ENCODE measurements at regions not wholly inside any gene's neighbourhood (a gene's known extent, or its start where the extent isn't known, plus 50 kb on each side); places are given as distances from the start of the nearest gene placed in this dataset.

GRCh38 chr20:19012676-19013075, 199.1 kb downstream of the SCP2D1 start:
- Histone ChIP-seq H3K27me3 (ENCODE audit: control insufficient read depth in 2 of 2, insufficient read depth in 2 of 2, low read length in 2 of 2) (no peaks in the 10 kb centered on the region), H3K27ac (ENCODE audit: low read depth in 1 of 2, low read length in 2 of 2) (no peak overlapping the region), H3K9ac (ENCODE audit: insufficient read depth, low read length, poor library complexity, severe bottlenecking) (no peak overlapping the region), H3K9me3 (replicated peaks in 1 of 2; ENCODE audit: control insufficient read depth in 1 of 2, insufficient read depth in 1 of 2, low read length in 2 of 2) (no peaks in the 10 kb centered on the region), H3K4me2 (replicated peaks; ENCODE audit: extremely low read depth, low read length, poor library complexity, severe bottlenecking) (peak overlapping the region; percentile 40), H3K4me3 (replicated peaks in 1 of 3; ENCODE audit: low read depth in 2 of 3, low read length in 3 of 3) (peak overlapping the region in 1 of 3 experiments; percentile 28), H3K79me2 (ENCODE audit: insufficient read depth, low read length) (no peaks in the 10 kb centered on the region), H3K4me1 (ENCODE audit: control insufficient read depth in 1 of 2, insufficient read depth in 2 of 2, low read length in 2 of 2) (peaks cover 56 to 62% of the 10 kb centered on the region in 2 donors), H4K20me1 (ENCODE audit: insufficient read depth, low read length) (no peaks in the 10 kb centered on the region), H2AFZ (ENCODE audit: insufficient read depth, low read depth, low read length, poor library complexity, severe bottlenecking) (peak overlapping the region; percentile 33), H3K36me3 (replicated peaks in 1 of 2; ENCODE audit: control insufficient read depth in 1 of 2, insufficient read depth in 2 of 2, low read length in 2 of 2) (no peaks in the 10 kb centered on the region)
- H3K27ac Mint-ChIP-seq = peak overlapping the region in 3 of 7 donors; percentile 30 to 71 (median 61)
- intact Hi-C loops (cut with micrococcal nuclease) = no loop called here
- no peaks in the 10 kb centered on the region for H3K36me3 Mint-ChIP-seq
- H3K9me3 Mint-ChIP-seq = peaks cover 0 to 4% (median 0%) of the 10 kb centered on the region in 7 donors
- TF ChIP-seq CTCF (IDR thresholded peaks at IDR 0.05) = no peak
- 22% methylated on average over 7 of the region's 7 CpGs for WGBS (ENCODE audit: insufficient coverage)
- H3K4me3 Mint-ChIP-seq = peak overlapping the region; percentile 11 to 50
- peaks cover 72% of the 10 kb centered on the region for H3K4me1 Mint-ChIP-seq
- peaks cover 0 to 5% (median 0%) of the 10 kb centered on the region in 3 donors for H3K27me3 Mint-ChIP-seq (ENCODE audit: low read depth in 3 of 3)
- peak in 2 of 3 donors; percentile 10 to 40 for DNase-seq

- intact Hi-C loops (cut with micrococcal nuclease) = no loop called here
- H4K20me1 ChIP-seq (ENCODE audit: insufficient read depth, low read length) = no peaks in the 10 kb centered on the region
- WGBS (ENCODE audit: insufficient coverage) = no CpG with 5 or more reads among the region's 2 CpGs
- H3K4me2 ChIP-seq (replicated peaks; ENCODE audit: extremely low read depth, low read length, poor library complexity, severe bottlenecking) = no peak overlapping the region
- H3K4me1 Mint-ChIP-seq = peaks cover 66% of the 10 kb centered on the region
- H2AFZ ChIP-seq (ENCODE audit: insufficient read depth, low read depth, low read length, poor library complexity, severe bottlenecking) = no peak overlapping the region
- peaks cover 0 to 3% (median 0%) of the 10 kb centered on the region in 3 donors for H3K27me3 Mint-ChIP-seq (ENCODE audit: low read depth in 3 of 3)
- no peak overlapping the region for H3K4me3 Mint-ChIP-seq
- H3K9me3 ChIP-seq (replicated peaks in 1 of 2; ENCODE audit: control insufficient read depth in 1 of 2, insufficient read depth in 1 of 2, low read length in 2 of 2) = no peaks in the 10 kb centered on the region
- H3K79me2 ChIP-seq (ENCODE audit: insufficient read depth, low read length) = no peaks in the 10 kb centered on the region
- no peak overlapping the region for H3K9ac ChIP-seq (ENCODE audit: insufficient read depth, low read length, poor library complexity, severe bottlenecking)
- H3K36me3 ChIP-seq (replicated peaks in 1 of 2; ENCODE audit: control insufficient read depth in 1 of 2, insufficient read depth in 2 of 2, low read length in 2 of 2) = no peaks in the 10 kb centered on the region
- H3K27ac ChIP-seq (ENCODE audit: low read depth in 1 of 2, low read length in 2 of 2) = no peak overlapping the region
- no peaks in the 10 kb centered on the region for H3K36me3 Mint-ChIP-seq
- no peaks in the 10 kb centered on the region for H3K27me3 ChIP-seq (ENCODE audit: control insufficient read depth in 2 of 2, insufficient read depth in 2 of 2, low read length in 2 of 2)
- DNase-seq = no peak
- peaks cover 0 to 4% (median 0%) of the 10 kb centered on the region in 7 donors for H3K9me3 Mint-ChIP-seq
- TF ChIP-seq CTCF (IDR thresholded peaks at IDR 0.05) = no peak
- H3K27ac Mint-ChIP-seq = no peak overlapping the region
- H3K4me1 ChIP-seq (ENCODE audit: control insufficient read depth in 1 of 2, insufficient read depth in 2 of 2, low read length in 2 of 2) = peaks cover 50 to 56% of the 10 kb centered on the region in 2 donors
- H3K4me3 ChIP-seq (replicated peaks in 1 of 3; ENCODE audit: low read depth in 2 of 3, low read length in 3 of 3) = no peak overlapping the region
Measured at GRCh38 chr20:19013907-19014306, 198.5 kb upstream of the SLC24A3 start.

All from CD14-positive monocyte (primary cell).